Mesenteric fat pad (tissue), 1 donor: ENCODE measurements at regions not wholly inside any gene's neighbourhood (a gene's known extent, or its start where the extent isn't known, plus 50 kb on each side); places are given as distances from the start of the nearest gene placed in this dataset.

ENCODE experiments used
- DNase-seq: peaks from one replicate; pipeline ENCODE4 v3.0.0-alpha.2; 2020; ENCODE audit warnings: low spot score
- donor health status: DM: yes; HTN: yes; CAD: no.

DNA sequence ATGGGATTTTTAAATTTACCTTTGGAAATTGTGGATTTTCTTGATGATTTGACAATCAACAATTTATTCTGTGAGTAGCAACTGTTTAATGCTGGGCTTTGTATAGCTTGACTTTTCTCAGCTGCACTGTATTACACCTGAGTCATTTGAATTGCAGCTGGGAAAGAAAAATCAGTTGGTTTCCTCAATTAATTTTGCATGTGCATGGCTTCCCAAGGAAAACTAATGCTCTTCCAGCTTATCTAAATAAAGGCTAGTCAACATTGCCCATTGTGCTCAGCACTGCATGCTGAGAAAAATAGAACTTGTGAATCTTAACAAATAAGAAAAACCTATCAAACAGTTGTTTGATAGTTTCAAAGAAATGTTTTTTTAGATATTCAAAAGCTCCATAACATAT, 268.3 kb upstream of the CDH20 start:
- no peak for DNase-seq

GRCh38 chr18:61076986-61077385, 256.2 kb upstream of the CDH20 start:
- no peak for DNase-seq

DNA sequence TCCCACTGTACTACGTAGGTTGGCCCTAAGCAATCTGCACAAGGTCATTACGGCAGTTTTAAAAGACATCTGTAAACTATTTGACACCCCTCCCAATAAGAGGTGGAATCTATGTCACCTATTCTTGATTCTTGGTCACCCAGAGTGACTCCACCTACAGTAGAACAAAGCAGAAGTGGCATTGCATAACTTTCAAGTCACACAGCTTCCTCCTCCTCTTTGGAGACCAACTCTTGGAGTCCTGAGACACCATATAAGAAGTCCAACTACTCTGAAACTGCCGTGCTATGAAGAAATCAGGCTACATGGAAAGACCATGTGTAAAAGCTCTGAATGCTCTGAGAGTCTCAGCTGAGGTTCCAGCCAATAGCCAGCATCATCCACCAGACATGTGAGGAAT, 253.5 kb upstream of the CDH20 start:
- DNase-seq = no peak

DNA sequence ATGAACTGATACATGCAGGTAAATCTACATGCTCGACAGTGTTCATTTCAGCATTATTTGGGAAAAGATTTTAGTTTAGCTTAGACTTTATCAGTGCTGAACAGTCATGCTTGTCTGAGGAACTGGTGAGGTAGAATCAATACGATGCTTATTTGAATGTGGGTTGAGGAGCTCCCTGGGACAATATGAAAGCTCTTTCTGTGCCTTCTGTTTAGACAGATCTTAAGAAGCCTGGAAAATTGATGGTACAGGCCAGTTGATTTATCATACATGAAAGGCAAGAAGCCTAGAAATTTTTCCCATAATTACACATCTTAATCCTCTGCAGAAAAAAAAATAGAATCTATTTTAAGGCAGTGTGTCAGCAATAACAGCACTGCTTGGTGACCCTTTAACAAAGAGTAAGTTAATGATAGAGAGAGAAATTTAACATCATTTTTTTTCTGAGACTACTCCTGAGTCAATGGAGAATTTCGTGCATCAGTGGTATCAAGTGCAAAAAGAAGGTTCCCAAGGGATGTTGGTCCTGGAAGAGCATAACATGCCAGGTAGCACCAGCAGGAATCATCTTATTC, 252.2 kb upstream of the CDH20 start:
- no peak for DNase-seq

GRCh38 chr18:61082976-61083630, 250.1 kb upstream of the CDH20 start:
- no peak for DNase-seq

DNA sequence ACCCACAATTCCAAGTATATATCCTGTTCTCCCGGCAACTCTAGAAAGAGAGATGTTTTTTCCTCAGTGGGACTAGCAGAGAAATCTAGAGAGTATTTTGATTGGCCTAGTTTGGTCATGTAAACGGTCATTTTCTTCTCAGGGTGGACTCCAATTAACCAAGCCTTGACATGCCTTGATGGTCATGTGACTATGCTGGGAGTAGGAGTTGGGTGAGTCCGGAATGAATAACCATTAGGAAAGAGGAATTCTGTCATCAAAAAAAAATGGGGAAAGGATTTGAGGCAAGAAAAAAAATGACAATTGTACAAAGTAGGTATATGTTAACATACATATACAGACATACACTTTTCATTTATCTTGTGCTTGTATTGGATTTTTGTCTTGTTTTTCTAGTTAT, 248.2 kb upstream of the CDH20 start:
- no peak for DNase-seq

DNA sequence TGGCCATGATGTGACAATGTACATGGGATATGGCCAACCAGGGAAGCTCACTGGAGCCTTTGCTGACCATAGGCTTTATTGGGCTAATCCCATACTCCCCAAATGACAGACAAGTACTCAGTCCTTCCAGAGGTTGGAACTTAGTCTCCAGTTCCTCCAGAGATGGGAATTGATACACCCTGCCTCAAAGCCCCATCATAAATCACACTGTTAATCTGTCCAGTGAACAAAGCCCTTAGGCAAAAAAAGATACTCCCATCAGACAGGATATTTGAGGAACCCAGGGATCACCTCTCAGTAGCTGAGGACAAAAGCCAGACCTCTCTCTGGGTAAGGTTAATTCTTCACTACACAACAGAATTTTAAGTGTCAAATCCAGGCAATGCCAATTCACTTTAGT, 247.5 kb upstream of the CDH20 start:
- DNase-seq = no peak

DNA sequence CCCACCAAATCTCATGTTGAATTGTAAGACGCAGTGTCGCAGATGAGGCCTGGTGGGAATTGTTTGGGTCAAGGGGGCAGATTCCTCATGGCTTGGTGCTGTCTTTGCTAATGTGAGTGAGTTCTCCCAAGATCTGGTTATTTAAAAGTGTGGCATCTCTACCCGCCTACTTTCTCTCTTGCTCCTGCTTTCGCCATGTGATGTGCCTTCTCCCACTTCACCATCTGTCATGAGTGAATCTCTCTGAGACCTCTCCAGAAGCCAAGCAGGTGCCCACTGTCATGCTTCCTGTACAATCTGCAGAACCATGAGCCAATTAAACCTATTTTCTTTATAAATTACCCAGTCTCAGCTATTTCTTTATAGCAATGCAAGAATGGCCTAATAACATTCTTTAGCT, 246.6 kb upstream of the CDH20 start:
- DNase-seq = no peak

GRCh38 chr18:61091379-61091778, 241.9 kb upstream of the CDH20 start:
- DNase-seq = no peak

- DNase-seq = no peak
Observed at GRCh38 chr18:61093965-61094364, 239.3 kb upstream of the CDH20 start.

DNA sequence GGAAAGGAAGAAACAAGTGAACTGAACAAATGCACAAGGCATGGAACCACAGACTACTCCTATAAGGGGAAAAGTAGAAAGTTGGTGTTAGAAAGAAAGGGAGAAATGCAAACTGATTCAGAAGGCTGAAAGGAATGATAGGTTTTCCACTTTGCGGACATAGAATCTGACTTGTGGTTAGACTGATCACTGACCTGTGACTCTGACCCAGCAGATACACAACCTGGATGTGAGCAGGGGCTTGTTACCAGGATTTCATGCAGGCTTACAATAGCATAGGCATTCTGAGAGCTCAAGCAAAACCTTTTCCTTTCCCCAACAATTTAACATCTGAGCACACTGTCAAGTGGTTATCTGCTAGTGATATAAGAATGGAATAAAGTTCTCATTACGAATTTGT, 237.0 kb upstream of the CDH20 start:
- no peak for DNase-seq

DNA sequence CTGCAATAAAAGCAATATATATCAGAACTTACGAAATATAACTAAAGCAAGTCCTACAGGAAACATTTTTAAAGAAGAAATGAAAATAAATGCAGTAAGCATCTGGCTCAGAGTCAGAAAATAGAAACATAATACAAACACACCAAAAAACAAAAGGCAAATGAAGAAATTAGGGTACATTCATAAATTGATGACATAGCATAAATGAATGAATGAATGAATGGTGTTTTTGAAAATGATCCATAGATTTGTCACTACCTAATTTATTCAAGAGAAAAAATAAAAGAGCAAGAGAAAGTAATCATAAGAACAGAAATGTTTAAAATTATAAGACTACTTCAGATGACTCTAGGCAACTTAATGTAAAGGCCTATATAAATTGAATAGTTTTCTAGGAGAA, 226.1 kb upstream of the CDH20 start:
- DNase-seq = no peak

DNA sequence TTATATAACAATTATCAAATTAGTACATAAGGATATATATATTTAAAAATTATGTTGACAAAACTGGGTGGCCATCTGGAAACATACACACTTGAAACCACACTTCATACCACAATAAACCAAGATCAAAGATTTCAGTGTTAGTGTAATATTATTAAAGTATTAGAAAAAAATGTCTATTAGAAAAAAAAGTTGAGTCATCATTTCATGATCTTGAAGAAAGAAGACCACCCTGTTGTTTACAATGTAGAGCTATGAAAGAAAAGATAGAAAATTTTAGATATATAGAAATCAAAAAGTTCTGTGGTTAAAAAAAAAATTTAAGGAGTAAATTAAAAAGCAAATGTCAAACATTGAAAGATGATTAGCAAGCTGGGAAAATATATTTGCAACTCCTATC, 224.5 kb upstream of the CDH20 start:
- DNase-seq = no peak

GRCh38 chr18:61123309-61123708, 209.9 kb upstream of the CDH20 start:
- no peak for DNase-seq

GRCh38 chr18:61127714-61128467, 205.3 kb upstream of the CDH20 start:
- DNase-seq = no peak

- no peak for DNase-seq
Observed at GRCh38 chr18:61129001-61129400, 204.2 kb upstream of the CDH20 start.

DNA sequence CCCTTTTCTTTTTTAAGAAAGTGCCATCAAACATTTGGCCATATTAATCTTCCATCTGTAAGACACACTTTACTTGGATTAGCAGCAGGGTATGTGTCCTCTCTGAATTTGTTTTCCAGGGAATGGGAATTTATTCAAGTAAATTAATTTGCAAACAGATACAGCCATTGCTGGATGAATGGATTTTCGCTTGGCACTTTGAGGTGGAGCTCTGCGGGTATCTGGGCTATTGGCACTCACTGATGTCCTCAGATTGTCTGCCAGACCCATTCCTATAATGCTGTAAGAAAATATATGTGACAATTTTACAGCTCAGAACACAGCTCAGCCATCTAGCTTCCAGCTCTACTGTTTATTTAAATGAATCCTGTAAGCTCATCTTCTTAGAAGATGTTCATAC, 201.2 kb upstream of the CDH20 start:
- DNase-seq = no peak

DNA sequence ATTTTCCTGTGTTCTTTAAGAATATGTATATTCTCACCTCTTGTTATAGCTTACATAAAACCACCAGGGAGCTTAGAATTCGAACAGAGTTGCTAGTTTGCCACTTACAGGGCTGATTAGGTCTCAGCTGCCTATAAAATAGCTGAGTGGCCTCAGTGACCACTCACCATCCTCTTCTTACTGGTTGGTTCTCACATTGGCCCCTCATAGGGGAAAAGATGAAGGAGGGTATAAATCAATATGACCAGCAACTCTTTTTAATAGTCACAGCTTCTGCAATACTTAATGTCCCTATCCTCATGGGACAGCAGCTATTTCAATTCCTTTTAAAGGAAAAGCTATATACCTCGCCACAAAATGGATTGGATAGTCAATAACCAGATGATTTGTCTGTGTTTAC, 199.4 kb upstream of the CDH20 start:
- no peak for DNase-seq

GRCh38 chr18:61136711-61137251, 196.4 kb upstream of the CDH20 start:
- no peak for DNase-seq

DNA sequence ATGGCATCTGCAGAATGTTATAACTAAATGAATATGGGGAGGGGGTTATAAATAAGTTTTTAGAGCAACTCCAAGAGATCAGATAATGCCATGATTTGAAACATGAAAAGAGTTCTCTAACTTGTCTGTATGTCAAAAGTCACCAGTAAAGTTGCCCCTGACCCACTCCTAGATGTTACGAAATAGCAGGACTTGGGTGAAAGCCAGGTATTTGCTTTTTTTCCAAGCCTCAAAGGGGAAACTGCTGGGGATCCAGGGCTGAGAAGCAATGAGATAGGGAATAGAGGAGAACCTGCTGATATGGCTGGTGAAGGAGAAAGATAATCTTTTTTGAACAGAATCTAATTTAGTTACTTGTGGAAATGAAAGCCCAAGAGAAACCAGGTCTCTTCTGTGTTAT, 191.5 kb upstream of the CDH20 start:
- DNase-seq = no peak

DNA sequence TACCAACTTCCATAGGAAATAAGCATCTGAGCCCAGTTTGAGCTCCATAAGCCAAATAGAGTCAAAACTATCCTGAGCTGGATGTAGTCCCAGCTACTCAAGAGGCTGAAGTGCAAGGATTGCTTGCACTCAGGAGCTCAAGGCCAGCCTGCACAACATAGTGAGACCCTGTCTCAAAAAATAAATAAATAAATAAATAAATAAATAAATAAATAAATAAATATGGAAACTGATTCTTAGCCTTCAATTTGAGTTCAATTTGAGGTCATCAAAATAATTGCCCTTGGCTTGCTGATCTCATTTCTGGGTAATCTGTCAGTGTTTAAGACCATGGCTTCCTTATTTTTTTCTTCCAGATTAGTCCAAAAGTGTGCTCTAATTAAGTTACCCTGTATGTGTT, 184.9 kb upstream of the CDH20 start:
- DNase-seq = no peak

GRCh38 chr18:61149786-61150185, 183.4 kb upstream of the CDH20 start:
- no peak for DNase-seq

DNA sequence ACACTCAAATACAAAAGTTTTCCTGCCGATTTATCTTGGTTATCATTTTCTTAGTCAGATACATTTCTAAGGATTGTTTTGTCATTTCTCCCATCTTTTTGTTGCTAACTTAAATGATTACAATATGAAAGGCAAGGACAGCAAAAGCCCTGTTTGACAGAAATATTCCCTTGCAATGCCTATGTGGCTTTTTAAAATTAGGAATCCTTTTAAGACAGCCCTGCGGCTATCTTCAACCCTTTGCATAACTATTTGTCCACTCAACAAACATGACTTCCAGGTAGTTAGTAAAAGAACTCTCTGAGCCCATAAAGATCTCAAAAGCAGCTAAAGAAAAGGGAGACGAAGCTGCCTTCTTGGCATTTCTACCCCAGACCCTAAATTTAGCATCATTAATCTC, 179.7 kb upstream of the CDH20 start:
- no peak for DNase-seq
